MCF 10A (cell line): ENCODE measurements at regions not wholly inside any gene's neighbourhood (a gene's known extent, or its start where the extent isn't known, plus 50 kb on each side); places are given as distances from the start of the nearest gene placed in this dataset.
A peak's percentile ranks its signal among the peaks of the same experiment; 100 is the strongest.

Source experiments
- BruUV-seq: library from RNA; stranded (reverse); fragments of 400-500 nt; replicated peaks from 2 replicates; lab custom pipeline; 2021; lab: Mats Ljungman, UMichigan
- CTCF ChIA-PET: fragments of 300-600 bp; sonication (Branson Sonifier 250); formaldehyde crosslinking; extraction: SDS; loops from one replicate; lab custom pipeline; 2021; ENCODE audit warnings: antibody characterized with exemption, inconsistent platforms; lab: Yijun Ruan, JAX
- POLR2A ChIA-PET: fragments of 300-600, 350-650 bp; sonication (Branson Sonifier 250); formaldehyde crosslinking; extraction: SDS; loops from one replicate; lab custom pipeline; 2020; ENCODE audit warnings: antibody characterized with exemption, inconsistent platforms; lab: Yijun Ruan, JAX
- DNase-seq: peaks from one replicate; pipeline ENCODE4 v3.0.0-alpha.2; 2018; ENCODE audit not compliant: unreplicated experiment
- H3K27ac Mint-ChIP-seq: one replicate; pipeline ENCODE4 v1.8.0; 2022; ENCODE audit warnings: mild to moderate bottlenecking, low read depth, mixed read lengths; ENCODE audit not compliant: unreplicated experiment
- H3K27me3 Mint-ChIP-seq: one replicate; pipeline ENCODE4 v1.8.0; 2022; ENCODE audit warnings: mixed read lengths; ENCODE audit not compliant: insufficient read depth, unreplicated experiment
- H3K36me3 Mint-ChIP-seq: one replicate; pipeline ENCODE4 v1.8.0; 2022; ENCODE audit warnings: mild to moderate bottlenecking, moderate library complexity, mixed read lengths; ENCODE audit not compliant: insufficient read depth, unreplicated experiment
- H3K4me1 Mint-ChIP-seq: one replicate; pipeline ENCODE4 v1.8.0; 2022; ENCODE audit warnings: mixed read lengths; ENCODE audit not compliant: insufficient read depth, unreplicated experiment
- H3K4me3 Mint-ChIP-seq: one replicate; pipeline ENCODE4 v1.8.0; 2022; ENCODE audit warnings: mild to moderate bottlenecking, moderate library complexity, mixed read lengths; ENCODE audit not compliant: unreplicated experiment
- H3K9me3 Mint-ChIP-seq: one replicate; pipeline ENCODE4 v1.8.0; 2022; ENCODE audit warnings: mixed read lengths; ENCODE audit not compliant: unreplicated experiment
- intact Hi-C: fragments of 100-400 bp; cut with micrococcal nuclease; formaldehyde crosslinking; loops from 2 replicates; pipeline ENCODE4 v1.14.1; 2022
- TF ChIP-seq, protein P1 (sequence below): fragments of 200-600 bp; IDR thresholded peaks from one replicate; pipeline ENCODE4 v1.8.0; 2022; ENCODE audit warnings: antibody characterized with exemption, mild to moderate bottlenecking; ENCODE audit not compliant: unreplicated experiment

DNA sequence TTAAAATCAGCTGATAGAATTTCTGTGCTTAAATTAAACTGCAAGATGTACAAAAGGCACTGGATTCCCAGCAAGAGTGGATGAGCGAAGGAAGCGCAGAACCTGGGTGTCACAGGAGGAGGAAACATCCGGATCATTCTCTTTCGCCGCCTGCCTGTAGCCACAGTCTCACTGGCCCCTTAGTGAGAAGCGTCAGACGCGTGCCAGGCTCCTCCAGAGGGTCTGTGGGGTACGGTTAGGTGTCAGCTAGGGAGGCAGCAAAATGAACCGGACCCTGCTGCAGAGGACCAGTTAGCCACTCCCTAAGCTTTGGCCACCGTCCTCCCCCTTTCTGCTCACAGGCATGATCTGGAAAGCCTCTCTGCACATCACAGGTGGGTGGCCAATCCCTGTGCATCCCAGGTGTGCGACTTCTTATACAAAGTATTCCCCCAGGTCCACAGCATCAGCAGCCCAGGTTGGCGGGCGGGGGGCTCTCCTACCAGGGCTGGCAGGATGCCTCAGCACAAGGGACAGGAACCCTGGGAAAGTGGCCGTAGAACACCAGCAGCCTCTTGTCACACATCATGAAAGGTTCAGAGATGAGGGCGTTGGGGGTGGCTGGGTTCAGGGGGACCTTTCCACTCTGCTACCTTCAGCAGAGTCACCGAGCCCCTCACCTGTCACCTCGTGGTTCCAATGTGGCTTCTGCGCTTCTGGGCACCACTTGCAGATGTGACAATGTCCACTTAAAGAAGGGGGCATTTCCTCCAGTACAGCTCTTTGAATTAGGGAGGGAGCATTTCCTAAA is 61.1 kb upstream of the SLC66A3 start:
- no peaks in the 10 kb centered on the region for H3K36me3 Mint-ChIP-seq
- peaks cover 13% of the 10 kb centered on the region for H3K27me3 Mint-ChIP-seq
- BruUV-seq: no TSS peak
- no peak overlapping the region for H3K27ac Mint-ChIP-seq
- TF ChIP-seq, protein P1, sequence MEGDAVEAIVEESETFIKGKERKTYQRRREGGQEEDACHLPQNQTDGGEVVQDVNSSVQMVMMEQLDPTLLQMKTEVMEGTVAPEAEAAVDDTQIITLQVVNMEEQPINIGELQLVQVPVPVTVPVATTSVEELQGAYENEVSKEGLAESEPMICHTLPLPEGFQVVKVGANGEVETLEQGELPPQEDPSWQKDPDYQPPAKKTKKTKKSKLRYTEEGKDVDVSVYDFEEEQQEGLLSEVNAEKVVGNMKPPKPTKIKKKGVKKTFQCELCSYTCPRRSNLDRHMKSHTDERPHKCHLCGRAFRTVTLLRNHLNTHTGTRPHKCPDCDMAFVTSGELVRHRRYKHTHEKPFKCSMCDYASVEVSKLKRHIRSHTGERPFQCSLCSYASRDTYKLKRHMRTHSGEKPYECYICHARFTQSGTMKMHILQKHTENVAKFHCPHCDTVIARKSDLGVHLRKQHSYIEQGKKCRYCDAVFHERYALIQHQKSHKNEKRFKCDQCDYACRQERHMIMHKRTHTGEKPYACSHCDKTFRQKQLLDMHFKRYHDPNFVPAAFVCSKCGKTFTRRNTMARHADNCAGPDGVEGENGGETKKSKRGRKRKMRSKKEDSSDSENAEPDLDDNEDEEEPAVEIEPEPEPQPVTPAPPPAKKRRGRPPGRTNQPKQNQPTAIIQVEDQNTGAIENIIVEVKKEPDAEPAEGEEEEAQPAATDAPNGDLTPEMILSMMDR: no peak
- intact Hi-C loops: no loop called here
- POLR2A ChIA-PET: interaction anchor here (0.5 kb wide), 1 partner anchor 259 kb away, joined by 4 read pairs; no protein-coding TSS in a partner anchor
- H3K4me3 Mint-ChIP-seq: no peak overlapping the region
- DNase-seq: no peak
- H3K9me3 Mint-ChIP-seq: no peaks in the 10 kb centered on the region
- H3K4me1 Mint-ChIP-seq: no peaks in the 10 kb centered on the region
- CTCF ChIA-PET: interaction anchor here (0.8 to 1.3 kb wide), 2 partner anchors 38 to 261 kb away, joined by 3 to 4 read pairs; a partner anchor contains a TSS

DNA sequence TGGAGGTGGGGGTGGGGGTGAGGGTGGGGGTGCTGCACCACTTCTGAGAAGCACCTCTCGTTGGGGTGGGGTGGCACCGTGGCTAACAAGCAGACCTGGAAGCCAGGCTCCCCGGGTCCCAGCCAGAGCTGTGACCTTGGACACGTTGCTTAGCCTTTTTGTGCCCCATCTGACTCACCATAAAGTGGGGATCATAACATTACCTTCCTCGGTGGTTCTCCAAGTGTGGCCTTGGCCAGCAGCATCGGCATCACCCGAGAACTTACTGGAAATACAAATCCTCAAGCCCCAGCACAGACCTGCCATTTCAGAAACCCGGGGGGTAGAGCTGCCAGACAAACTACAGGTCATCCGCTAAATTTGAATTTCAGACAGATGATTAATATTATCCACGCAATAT is 58.7 kb upstream of the SLC66A3 start:
- Mint-ChIP-seq H3K4me1 (no peaks in the 10 kb centered on the region), H3K27ac (no peak overlapping the region), H3K27me3 (peaks cover 21% of the 10 kb centered on the region), H3K4me3 (no peak overlapping the region), H3K9me3 (no peaks in the 10 kb centered on the region), H3K36me3 (no peaks in the 10 kb centered on the region)
- no TSS peak for BruUV-seq
- intact Hi-C loops: no loop called here
- no peak for DNase-seq
- TF ChIP-seq, protein P1: no peak
- ChIA-PET POLR2A (no interaction called here), CTCF (interaction anchor here (0.9 kb wide), 1 partner anchor 37 kb away, joined by 3 read pairs; a partner anchor contains a TSS)

DNA sequence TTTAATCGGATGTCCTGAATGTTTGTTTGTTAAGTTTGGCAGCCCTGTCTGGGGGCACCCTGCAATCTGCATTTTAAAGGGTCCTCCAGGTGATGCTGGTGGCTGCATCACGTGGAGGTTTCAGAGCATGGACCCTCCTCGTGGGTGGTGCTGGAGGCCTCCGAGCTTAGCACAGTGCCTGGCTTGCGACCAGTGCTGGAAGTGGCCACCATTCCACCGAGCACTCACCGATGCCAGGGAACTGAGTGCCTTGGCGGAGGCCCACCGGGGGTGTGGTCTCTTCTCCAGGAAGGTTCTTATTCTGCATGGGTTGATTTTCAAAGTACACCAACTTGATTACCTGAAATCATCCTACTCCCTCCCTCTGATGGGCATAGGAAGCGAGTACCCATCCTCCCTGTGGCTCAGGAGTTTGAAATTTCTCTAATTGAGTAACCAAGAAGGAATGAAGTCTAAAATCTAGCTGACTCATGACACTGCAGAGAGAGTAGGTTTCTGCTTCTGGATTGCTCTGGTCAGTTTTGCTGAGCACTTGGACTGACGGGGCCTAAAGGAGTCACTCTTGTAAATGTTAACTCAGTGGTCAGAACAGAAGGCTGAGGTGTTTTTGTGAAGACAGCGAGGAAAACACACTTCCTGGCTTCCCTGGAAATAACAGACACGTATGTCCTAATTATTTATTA is 58.1 kb upstream of the SLC66A3 start:
- BruUV-seq: no TSS peak
- TF ChIP-seq, protein P1: no peak
- Mint-ChIP-seq H3K36me3 (no peaks in the 10 kb centered on the region), H3K4me3 (no peak overlapping the region), H3K27ac (no peak overlapping the region), H3K27me3 (peaks cover 27% of the 10 kb centered on the region), H3K9me3 (no peaks in the 10 kb centered on the region), H3K4me1 (no peaks in the 10 kb centered on the region)
- ChIA-PET CTCF (interaction anchor here (0.9 kb wide), 1 partner anchor 36 kb away, joined by 3 read pairs; a partner anchor contains a TSS), POLR2A (no interaction called here)
- DNase-seq: peak; percentile 23
- intact Hi-C loops: no loop called here

DNA sequence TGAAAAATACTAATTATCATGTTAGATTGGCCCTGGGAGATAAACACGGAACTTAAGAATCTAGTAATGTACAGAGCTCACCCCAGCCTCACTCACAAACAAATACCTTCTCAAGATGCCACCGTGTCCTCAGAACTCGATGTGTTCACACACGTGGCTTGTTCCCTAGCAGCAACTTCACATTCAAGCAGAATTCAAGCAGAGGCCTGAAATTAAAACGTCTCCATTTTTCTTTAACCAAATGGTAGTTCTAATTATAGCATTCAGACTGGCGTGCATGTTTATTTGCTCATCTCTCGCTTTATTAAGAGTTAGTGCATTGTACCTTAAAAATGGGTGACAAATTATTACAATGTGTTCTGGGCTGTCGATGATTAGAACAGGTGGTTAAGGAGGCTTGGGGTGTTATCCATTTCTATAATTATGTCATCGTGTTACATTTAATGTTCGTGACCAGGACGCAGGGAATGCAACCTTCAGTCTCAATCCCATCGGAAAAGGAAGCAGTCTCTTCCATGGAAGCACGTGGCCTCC is 57.3 kb upstream of the SLC66A3 start:
- no peak overlapping the region for H3K4me3 Mint-ChIP-seq
- DNase-seq: no peak
- H3K4me1 Mint-ChIP-seq: no peaks in the 10 kb centered on the region
- peaks cover 35% of the 10 kb centered on the region for H3K27me3 Mint-ChIP-seq
- no peaks in the 10 kb centered on the region for H3K9me3 Mint-ChIP-seq
- intact Hi-C loops: no loop called here
- no peak overlapping the region for H3K27ac Mint-ChIP-seq
- TF ChIP-seq, protein P1: no peak
- no peaks in the 10 kb centered on the region for H3K36me3 Mint-ChIP-seq
- ChIA-PET POLR2A (no interaction called here), CTCF (interaction anchor here (1.1 kb wide), 1 partner anchor 34 kb away, joined by 5 read pairs; no protein-coding TSS in a partner anchor)
- BruUV-seq: no TSS peak
